ENCODE measurements at regions not wholly inside any gene's neighbourhood (a gene's known extent, or its start where the extent isn't known, plus 50 kb on each side); places are given as distances from the start of the nearest gene placed in this dataset.
"Not testable (repeated sequence)": the region's sequence is repeated elsewhere in the genome, so short reads cannot be mapped to it uniquely, and the experiment has no call there.

- DNase-seq, result no peak
Measured at GRCh38 chr14:71770431-71770830, 161.8 kb upstream of the RGS6 start.

- DNase-seq, result not testable (repeated sequence)
Measured at GRCh38 chr14:71771421-71771820, 160.8 kb upstream of the RGS6 start.

GRCh38 chr14:71771996-71772395, 160.2 kb upstream of the RGS6 start:
- DNase-seq, result not testable (repeated sequence)

GRCh38 chr14:71773898-71774481, 158.2 kb upstream of the RGS6 start:
- DNase-seq, result no peak

- no peak for DNase-seq
Measured at GRCh38 chr14:71776471-71777360, 155.5 kb upstream of the RGS6 start.

GRCh38 chr14:71780075-71780474, 152.2 kb upstream of the RGS6 start:
- DNase-seq, result no peak

GRCh38 chr14:71780822-71781221, 151.4 kb upstream of the RGS6 start:
- DNase-seq, result no peak

GRCh38 chr14:71783088-71783487, 149.1 kb upstream of the RGS6 start:
- no peak for DNase-seq

- no peak for DNase-seq
Measured at GRCh38 chr14:71783786-71784185, 148.4 kb upstream of the RGS6 start.

- no peak for DNase-seq
Measured at GRCh38 chr14:71789005-71789404, 143.2 kb upstream of the RGS6 start.

- no peak for DNase-seq
Measured at GRCh38 chr14:71799841-71800240, 132.4 kb upstream of the RGS6 start.

GRCh38 chr14:71800878-71801277, 131.4 kb upstream of the RGS6 start:
- DNase-seq, result no peak

GRCh38 chr14:71803539-71804260, 128.5 kb upstream of the RGS6 start:
- DNase-seq, result no peak

- DNase-seq, result no peak
Measured at GRCh38 chr14:71804992-71805391, 127.2 kb upstream of the RGS6 start.

GRCh38 chr14:71807049-71807448, 125.2 kb upstream of the RGS6 start:
- not testable (repeated sequence) for DNase-seq

- DNase-seq, result not testable (repeated sequence)
Measured at GRCh38 chr14:71810800-71811199, 121.4 kb upstream of the RGS6 start.

GRCh38 chr14:71812693-71813092, 119.5 kb upstream of the RGS6 start:
- no peak for DNase-seq

GRCh38 chr14:71815110-71815509, 117.1 kb upstream of the RGS6 start:
- no peak for DNase-seq

- no peak for DNase-seq
Measured at GRCh38 chr14:71824816-71825215, 107.4 kb upstream of the RGS6 start.

GRCh38 chr14:71833476-71833875, 98.8 kb upstream of the RGS6 start:
- DNase-seq, result no peak

GRCh38 chr14:71834284-71835204, 97.7 kb upstream of the RGS6 start:
- no peak for DNase-seq

GRCh38 chr14:71852181-71852580, 80.0 kb upstream of the RGS6 start:
- DNase-seq, result no peak

Measured in activated gamma-delta T cell treated with Interleukin-2 at 50 U/mL for 16 hours (primary cell).